K562 (cell line): ENCODE measurements at regions not wholly inside any gene's neighbourhood (a gene's known extent, or its start where the extent isn't known, plus 50 kb on each side); places are given as distances from the start of the nearest gene placed in this dataset.

Experiments used
- ATAC-seq: fragments of 200-7000 bp; cut with Tn5 transposase; 3 replicates; pipeline ENCODE4 v1.9.1; 2020; ENCODE audit warnings: moderate library complexity
- BruUV-seq: library from RNA; stranded (reverse); fragments of 400-500 nt; replicated peaks from 2 replicates; lab custom pipeline; 2021; lab: Mats Ljungman, UMichigan
- CTCF ChIA-PET: fragments of 300-600 bp; formaldehyde crosslinking; extraction: SDS; loops from one replicate; lab custom pipeline; 2021; ENCODE audit warnings: low intra/inter-chr PET ratio; lab: Yijun Ruan, JAX
- POLR2A ChIA-PET: fragments of 300-600, 350-650 bp; sonication (Branson Sonifier 250); formaldehyde crosslinking; extraction: SDS; loops from one replicate; lab custom pipeline; 2021; ENCODE audit warnings: antibody characterized with exemption, inconsistent platforms; lab: Yijun Ruan, JAX
- DNase-seq, 4 experiments: peaks; one replicate each; pipeline versions ENCODE4 v3.0.0 to v3.0.0-alpha.2; 2011 to 2018; ENCODE audit warnings: low spot score in 3 of 4, mixed read lengths in 3 of 4; ENCODE audit errors: extremely low read depth in 1 of 4
- FAIRE-seq: peaks from 2 replicates; lab custom pipeline; 2011; peaks lifted over from hg19 to GRCh38; lab: Jason Lieb, UNC
- H2AFZ ChIP-seq: 2 replicates; pipeline ENCODE4 v1.6.0; 2011; ENCODE audit warnings: low read depth, low read length, control low read depth, inconsistent platforms
- H3K27ac ChIP-seq: fragments of 200-600 bp; 3 replicates; pipeline ENCODE4 v1.8.0; 2011; ENCODE audit warnings: low read depth, mild to moderate bottlenecking, control low read depth, inconsistent platforms, low read length, moderate library complexity, mixed read lengths; ENCODE audit errors: extremely low read depth
- H3K27me3 ChIP-seq, 2 experiments: fragments of 300-600 bp in 1 of 2; 2 replicates in 1 of 2; 3 replicates in 1 of 2; pipeline versions ENCODE4 v1.6.0 to v1.8.0; 2011; ENCODE audit warnings: inconsistent platforms in 2 of 2, low read length in 2 of 2, mild to moderate bottlenecking in 1 of 2, mixed read lengths in 1 of 2, moderate library complexity in 1 of 2; ENCODE audit not compliant: control insufficient read depth in 2 of 2, insufficient read depth in 2 of 2
- H3K36me3 ChIP-seq: fragments of 300-600 bp; 3 replicates; pipeline ENCODE4 v1.8.0; 2011; ENCODE audit warnings: mild to moderate bottlenecking, low read length, inconsistent platforms; ENCODE audit not compliant: control insufficient read depth, insufficient read depth
- H3K4me1 ChIP-seq, 2 experiments: fragments of 200-600 bp in 1 of 2; replicated peaks in 1 of 2; 2 replicates in 1 of 2; 3 replicates in 1 of 2; pipeline versions ENCODE4 v1.5.1 to v1.8.0; 2011; ENCODE audit warnings: inconsistent platforms in 2 of 2, low read length in 2 of 2, mild to moderate bottlenecking in 1 of 2, mixed read lengths in 1 of 2, moderate library complexity in 1 of 2; ENCODE audit not compliant: control insufficient read depth in 2 of 2, insufficient read depth in 2 of 2
- H3K4me2 ChIP-seq: 2 replicates; pipeline ENCODE4 v1.6.1; 2011; ENCODE audit warnings: low read length, control low read depth, inconsistent platforms, mixed read lengths; ENCODE audit not compliant: insufficient read depth
- H3K4me3 ChIP-seq: fragments of 200-600 bp; sonication (generic), shearing (Covaris generic); 2 replicates; pipeline ENCODE4 v1.5.1; 2016; ENCODE audit warnings: control low read depth, inconsistent platforms
- H3K79me2 ChIP-seq: fragments of 200-600 bp; 3 replicates; pipeline ENCODE4 v1.8.0; 2011; ENCODE audit warnings: low read length, inconsistent platforms; ENCODE audit not compliant: control insufficient read depth, insufficient read depth
- H3K9ac ChIP-seq, 2 experiments: 2 replicates each; pipeline versions ENCODE4 v1.6.0 to v1.6.1; 2011; ENCODE audit warnings: low read depth in 2 of 2, low read length in 2 of 2, control low read depth in 1 of 2, inconsistent platforms in 1 of 2, mild to moderate bottlenecking in 1 of 2, mixed read lengths in 1 of 2; ENCODE audit not compliant: insufficient read depth in 1 of 2
- H3K9me1 ChIP-seq: one replicate; pipeline ENCODE4 v1.6.0; 2011; ENCODE audit warnings: inconsistent platforms, mild to moderate bottlenecking, low read length, moderate library complexity; ENCODE audit not compliant: control insufficient read depth, insufficient read depth
- H3K9me3 ChIP-seq: replicated peaks from 2 replicates; pipeline ENCODE4 v1.5.1; 2011; ENCODE audit warnings: low read depth, low read length, inconsistent platforms; ENCODE audit not compliant: control insufficient read depth, insufficient read depth
- H4K20me1 ChIP-seq: replicated peaks from 2 replicates; pipeline ENCODE4 v1.6.1; 2011; ENCODE audit warnings: low read length, inconsistent platforms, mixed read lengths; ENCODE audit not compliant: control insufficient read depth, insufficient read depth
- ARID3A ChIP-seq: IDR thresholded peaks from 2 replicates; pipeline ENCODE4 v1.6.1; 2012; ENCODE audit warnings: low read depth, low read length, improper control_type of control experiment, borderline replicate concordance
- ARNT ChIP-seq, 2 experiments: fragments of 450-650 bp; IDR thresholded peaks; 2 replicates each; pipeline ENCODE4 v1.6.1; 2016; ENCODE audit warnings: mild to moderate bottlenecking in 1 of 2
- ELK3 ChIP-seq: fragments of 450-650 bp; formaldehyde crosslinking; IDR thresholded peaks from 2 replicates; pipeline ENCODE4 v1.4.0; 2020; ENCODE audit warnings: mild to moderate bottlenecking
- FOXA3 ChIP-seq, 2 experiments: fragments of 450-650 bp in 1 of 2; sonication (generic) in 1 of 2; formaldehyde crosslinking; IDR thresholded peaks in 1 of 2; conservative IDR thresholded peaks in 1 of 2; 2 replicates each; pipeline versions ENCODE4 v1.4.0 to v1.8.0; 2020 to 2022; ENCODE audit warnings: mild to moderate bottlenecking in 2 of 2, missing genetic modification reagents in 1 of 2
- KAT8 ChIP-seq: fragments of 450-650 bp; IDR thresholded peaks from 2 replicates; pipeline ENCODE4 v1.6.1; 2016; ENCODE audit warnings: low read depth, mild to moderate bottlenecking
- POLR2AphosphoS2 ChIP-seq: IDR thresholded peaks from 2 replicates; pipeline ENCODE4 v1.6.1; 2012; ENCODE audit warnings: low read length, improper control_type of control experiment
- SRSF1 ChIP-seq: fragments of 200-400 bp; formaldehyde crosslinking; IDR thresholded peaks from 2 replicates; pipeline ENCODE4 v1.6.1; 2017; ENCODE audit warnings: mild to moderate bottlenecking, low read depth, low read length, moderate library complexity
- TAF7 ChIP-seq: fragments of 450-650 bp; IDR thresholded peaks from 2 replicates; pipeline ENCODE4 v1.6.1; 2016; ENCODE audit warnings: missing genetic modification characterization, missing compliant biosample characterization
- XRCC3 ChIP-seq: fragments of 450-650 bp; IDR thresholded peaks from 2 replicates; pipeline ENCODE4 v1.6.1; 2017; ENCODE audit warnings: mild to moderate bottlenecking, moderate library complexity
- ZFPM2 ChIP-seq: fragments of 250-450 bp; sonication (Bioruptor Pico); IDR thresholded peaks from 2 replicates; pipeline ENCODE4 v1.5.1; 2022; ENCODE audit warnings: mild to moderate bottlenecking
- ZNF449 ChIP-seq: fragments of 250-450 bp; sonication (Bioruptor Pico); IDR thresholded peaks from 2 replicates; pipeline ENCODE4 v1.8.0; 2022; ENCODE audit warnings: moderate library complexity, mild to moderate bottlenecking, inconsistent platforms
- WGBS: fragments of 100-300 bp; shearing (Covaris generic); methylation state at CpG from one replicate; pipeline ENCODE4 v1.1.6; 2016; ENCODE audit warnings: low coverage, mixed read lengths; ENCODE audit not compliant: insufficient coverage; ENCODE audit errors: missing lambda C conversion rate; 5-methylcytosine and 5-hydroxymethylcytosine counted together
- in situ Hi-C: fragments of 300-500 bp; cut with MboI; formaldehyde crosslinking; loops from 4 replicates; pipeline ENCODE4 v1.15.0; 2018; ENCODE audit warnings: inconsistent platforms, mixed read lengths
- intact Hi-C: fragments of 100-400 bp; cut with micrococcal nuclease; formaldehyde crosslinking; loops from 2 replicates; pipeline ENCODE4 v1.14.2; 2022

GRCh38 chr7:52565974-52566373, 469.5 kb upstream of the POM121L12 start (continued):
- TF ChIP-seq KAT8 (no peak), FOXA3 (CRISPR knock-in tag; conservative IDR thresholded peaks at IDR 0.05 in 1 of 2, IDR thresholded peaks at IDR 0.05 in 1 of 2) (no peak), XRCC3 (no peak)

- TF ChIP-seq ZNF449: no peak
- no peak for TF ChIP-seq ARNT (IDR thresholded peaks at IDR 0.05)
- TF ChIP-seq ARID3A: no peak
- no peak for TF ChIP-seq ZFPM2 (CRISPR knock-in tag)
- no peak for TF ChIP-seq TAF7 (tag)
- TF ChIP-seq ELK3: no peak
- TF ChIP-seq SRSF1: no peak
- no peak for TF ChIP-seq POLR2AphosphoS2
- TF ChIP-seq, all 486 proteins: peak for 0
- H3K79me2 ChIP-seq: no peaks in the 10 kb centered on the region
- no peak overlapping the region for H3K27ac ChIP-seq
- intact Hi-C loops (no loop called here), in situ Hi-C loops (no loop called here)
- BruUV-seq: no TSS peak
- no peaks in the 10 kb centered on the region for H3K27me3 ChIP-seq
- no peaks in the 10 kb centered on the region for H4K20me1 ChIP-seq
- H3K9ac ChIP-seq: no peak overlapping the region
- no peak for ATAC-seq
- POLR2A ChIA-PET: no interaction called here
- 0% methylated on average over 4 of the region's 4 CpGs for WGBS
- no peak for FAIRE-seq
- H2AFZ ChIP-seq: no peak overlapping the region
- no peak for DNase-seq
- no peak overlapping the region for H3K4me3 ChIP-seq
- CTCF ChIA-PET: no interaction called here
- no peaks in the 10 kb centered on the region for H3K4me1 ChIP-seq
- H3K9me1 ChIP-seq: no peaks in the 10 kb centered on the region
- no peak overlapping the region for H3K4me2 ChIP-seq
- H3K9me3 ChIP-seq: peaks cover 2% of the 10 kb centered on the region
- no peaks in the 10 kb centered on the region for H3K36me3 ChIP-seq
Measured at GRCh38 chr7:52555805-52556204, 479.6 kb upstream of the POM121L12 start.
